ENCODE measurements at regions not wholly inside any gene's neighbourhood (a gene's known extent, or its start where the extent isn't known, plus 50 kb on each side); places are given as distances from the start of the nearest gene placed in this dataset.
"Not testable (repeated sequence)": the region's sequence is repeated elsewhere in the genome, so short reads cannot be mapped to it uniquely, and the experiment has no call there.

GRCh38 chr10:28085760-28086159 is 86.9 kb upstream of the ODAD2 start:
- not testable (repeated sequence) for TF ChIP-seq CTCF (conservative IDR thresholded peaks at IDR 0.05 in 1 of 2, IDR thresholded peaks at IDR 0.05 in 1 of 2; ENCODE audit: extremely low read depth in 1 of 2, insufficient read depth in 1 of 2, low read depth in 1 of 2, low read length in 2 of 2); EZH2 (IDR thresholded peaks at IDR 0.05; ENCODE audit: borderline replicate concordance, low read length)
